Neuronal stem cell (in vitro differentiated cells): ENCODE measurements at regions not wholly inside any gene's neighbourhood (a gene's known extent, or its start where the extent isn't known, plus 50 kb on each side); places are given as distances from the start of the nearest gene placed in this dataset.

Experiments used
- DNase-seq: peaks from one replicate; pipeline ENCODE4 v3.0.0-alpha.2; 2013; ENCODE audit warnings: low spot score
- H2AFZ ChIP-seq: one replicate; pipeline ENCODE4 v1.6.1; 2013; ENCODE audit warnings: mild to moderate bottlenecking, low read length, inconsistent platforms
- H2AK5ac ChIP-seq: 2 replicates; pipeline ENCODE4 v1.6.1; 2013; ENCODE audit warnings: low read depth, mild to moderate bottlenecking, inconsistent platforms, low read length, moderate library complexity, mixed read lengths
- H2BK120ac ChIP-seq: 2 replicates; pipeline ENCODE4 v1.6.1; 2013; ENCODE audit warnings: low read depth, mild to moderate bottlenecking, inconsistent platforms, low read length, moderate library complexity, mixed read lengths
- H2BK12ac ChIP-seq: one replicate; pipeline ENCODE4 v1.6.1; 2013; ENCODE audit warnings: low read length, inconsistent platforms
- H2BK15ac ChIP-seq: 2 replicates; pipeline ENCODE4 v1.6.1; 2013; ENCODE audit warnings: mild to moderate bottlenecking, low read length, inconsistent platforms, mixed read lengths
- H2BK5ac ChIP-seq: one replicate; pipeline ENCODE4 v1.6.1; 2013; ENCODE audit warnings: inconsistent platforms, mild to moderate bottlenecking, low read length, moderate library complexity
- H3K14ac ChIP-seq: one replicate; pipeline ENCODE4 v1.6.1; 2013; ENCODE audit warnings: low read length, inconsistent platforms
- H3K18ac ChIP-seq: 2 replicates; pipeline ENCODE4 v1.6.1; 2013; ENCODE audit warnings: low read length, inconsistent platforms
- H3K23ac ChIP-seq: 2 replicates; pipeline ENCODE4 v1.6.1; 2013; ENCODE audit warnings: low read depth, mild to moderate bottlenecking, mixed read lengths, low read length, inconsistent platforms; ENCODE audit not compliant: poor library complexity
- H3K27ac ChIP-seq: replicated peaks from 3 replicates; pipeline ENCODE4 v1.5.1; 2013; ENCODE audit warnings: low read length, inconsistent platforms
- H3K27me3 ChIP-seq, 3 experiments: 2 replicates each; pipeline ENCODE4 v1.6.1; 2013; ENCODE audit warnings: low read length in 3 of 3, mild to moderate bottlenecking in 2 of 3, inconsistent platforms in 1 of 3, low read depth in 1 of 3, mixed read lengths in 1 of 3, moderate library complexity in 1 of 3; ENCODE audit not compliant: control insufficient read depth in 3 of 3, insufficient read depth in 3 of 3
- H3K36me3 ChIP-seq, 2 donors: replicated peaks in 1 of 2; 2 replicates each; pipeline ENCODE4 v1.6.1; 2013; ENCODE audit warnings: low read length in 2 of 2; ENCODE audit not compliant: control insufficient read depth in 2 of 2, insufficient read depth in 2 of 2
- H3K4ac ChIP-seq: 2 replicates; pipeline ENCODE4 v1.6.1; 2013; ENCODE audit warnings: inconsistent platforms, mild to moderate bottlenecking, low read length, moderate library complexity
- H3K4me1 ChIP-seq, 2 donors: 1 replicate in 1 of 2; 2 replicates in 1 of 2; pipeline ENCODE4 v1.6.1; 2013; ENCODE audit warnings: low read length in 2 of 2, low read depth in 1 of 2; ENCODE audit not compliant: control insufficient read depth in 2 of 2, insufficient read depth in 1 of 2
- H3K4me2 ChIP-seq: one replicate; pipeline ENCODE4 v1.6.1; 2013; ENCODE audit warnings: mild to moderate bottlenecking, low read length, inconsistent platforms; ENCODE audit not compliant: insufficient read depth, poor library complexity, severe bottlenecking
- H3K4me3 ChIP-seq, 2 donors: 2 replicates each; pipeline ENCODE4 v1.5.1; 2013; ENCODE audit warnings: low read length in 2 of 2, mild to moderate bottlenecking in 2 of 2, inconsistent platforms in 1 of 2, moderate library complexity in 1 of 2
- H3K79me1 ChIP-seq: one replicate; pipeline ENCODE4 v1.6.1; 2013; ENCODE audit warnings: low read depth, mild to moderate bottlenecking, inconsistent platforms, low read length, moderate library complexity
- H3K9ac ChIP-seq: one replicate; pipeline ENCODE4 v1.6.1; 2013; ENCODE audit warnings: mild to moderate bottlenecking, low read depth, low read length, inconsistent platforms; ENCODE audit not compliant: poor library complexity
- H3K9me3 ChIP-seq, 2 donors: replicated peaks in 1 of 2; 2 replicates each; pipeline versions ENCODE3 to v1.6.1; 2013; ENCODE audit warnings: low read length in 2 of 2, mild to moderate bottlenecking in 2 of 2, inconsistent platforms in 1 of 2, low read depth in 1 of 2, mixed read lengths in 1 of 2, moderate library complexity in 1 of 2; ENCODE audit not compliant: control insufficient read depth in 2 of 2, insufficient read depth in 1 of 2
- H4K8ac ChIP-seq: one replicate; pipeline ENCODE4 v1.6.1; 2013; ENCODE audit warnings: low read depth, mild to moderate bottlenecking, inconsistent platforms, low read length, moderate library complexity
- H4K91ac ChIP-seq: one replicate; pipeline ENCODE4 v1.6.1; 2013; ENCODE audit warnings: low read length, low read depth, mild to moderate bottlenecking, inconsistent platforms; ENCODE audit not compliant: poor library complexity
- WGBS, 2 donors: extraction: QIAGEN DNeasy Blood & Tissue Kit; methylation state at CpG; one replicate each; pipeline ENCODE4 v1.1.7; 2013; ENCODE audit warnings: missing lambda C conversion rate in 2 of 2, mixed read lengths in 1 of 2; ENCODE audit not compliant: insufficient read length in 2 of 2, insufficient replicate concordance in 1 of 2; ENCODE audit errors: extremely low coverage in 2 of 2; 5-methylcytosine and 5-hydroxymethylcytosine counted together

- Histone ChIP-seq H2BK15ac (no peak overlapping the region), H4K8ac (no peak overlapping the region), H3K27ac (no peak overlapping the region), H3K79me1 (no peaks in the 10 kb centered on the region), H3K23ac (no peak overlapping the region), H2BK5ac (no peak overlapping the region), H2BK12ac (no peak overlapping the region), H3K27me3 (no peaks in the 10 kb centered on the region), H3K9me3 (no peaks in the 10 kb centered on the region), H4K91ac (no peak overlapping the region), H3K36me3 (no peaks in the 10 kb centered on the region), H3K4me3 (no peak overlapping the region), H3K4ac (no peak overlapping the region), H2AK5ac (no peak overlapping the region), H2AFZ (peak overlapping the region; percentile 8), H3K18ac (no peak overlapping the region), H3K4me2 (no peak overlapping the region), H3K9ac (no peak overlapping the region), H3K14ac (no peak overlapping the region), H2BK120ac (no peak overlapping the region), H3K4me1 (peaks cover 0 to 3% of the 10 kb centered on the region in 2 donors)
- no peak for DNase-seq
- no CpG with 5 or more reads among the region's 5 CpGs for WGBS, 2 donors
These were observed 222.0 kb upstream of the FN1 start for GRCh38 chr2:215657844-215658243.

GRCh38 chr2:215654148-215654819 is 218.4 kb upstream of the FN1 start:
- H4K91ac ChIP-seq, result no peak overlapping the region
- no peak overlapping the region for H3K4ac ChIP-seq
- peaks cover 0 to 3% of the 10 kb centered on the region in 2 donors for H3K4me1 ChIP-seq
- no peaks in the 10 kb centered on the region for H3K36me3 ChIP-seq
- H3K9me3 ChIP-seq, result no peaks in the 10 kb centered on the region
- H2BK15ac ChIP-seq, result no peak overlapping the region
- no peak overlapping the region for H2BK5ac ChIP-seq
- no peak overlapping the region for H2AFZ ChIP-seq
- H3K23ac ChIP-seq, result no peak overlapping the region
- H3K4me2 ChIP-seq, result no peak overlapping the region
- no peak overlapping the region for H3K27ac ChIP-seq
- H2AK5ac ChIP-seq, result no peak overlapping the region
- no peak overlapping the region for H4K8ac ChIP-seq
- no peak overlapping the region for H3K9ac ChIP-seq
- no peak for DNase-seq
- no peak overlapping the region for H2BK12ac ChIP-seq
- no peak overlapping the region for H3K4me3 ChIP-seq
- no CpG with 5 or more reads among the region's 7 CpGs for WGBS, 2 donors
- H3K18ac ChIP-seq, result no peak overlapping the region
- no peak overlapping the region for H3K14ac ChIP-seq
- H3K79me1 ChIP-seq, result no peaks in the 10 kb centered on the region
- no peaks in the 10 kb centered on the region for H3K27me3 ChIP-seq
- H2BK120ac ChIP-seq, result no peak overlapping the region

GRCh38 chr2:215653344-215654030 is 217.6 kb upstream of the FN1 start:
- H2BK15ac ChIP-seq, result no peak overlapping the region
- no peak overlapping the region for H3K14ac ChIP-seq
- no peak overlapping the region for H2BK12ac ChIP-seq
- no peak overlapping the region for H2BK120ac ChIP-seq
- no peak overlapping the region for H3K9ac ChIP-seq
- DNase-seq, result no peak
- H3K9me3 ChIP-seq, result no peaks in the 10 kb centered on the region
- H2AK5ac ChIP-seq, result no peak overlapping the region
- no peak overlapping the region for H3K4me3 ChIP-seq
- H3K36me3 ChIP-seq, result no peaks in the 10 kb centered on the region
- H4K8ac ChIP-seq, result no peak overlapping the region
- H3K4me2 ChIP-seq, result no peak overlapping the region
- H3K27me3 ChIP-seq, result no peaks in the 10 kb centered on the region
- H2BK5ac ChIP-seq, result no peak overlapping the region
- H4K91ac ChIP-seq, result no peak overlapping the region
- no peak overlapping the region for H3K23ac ChIP-seq
- WGBS, 2 donors, result no CpG with 5 or more reads among the region's 4 CpGs
- H3K4ac ChIP-seq, result no peak overlapping the region
- no peak overlapping the region for H3K18ac ChIP-seq
- H3K4me1 ChIP-seq, result peaks cover 0 to 3% of the 10 kb centered on the region in 2 donors
- no peaks in the 10 kb centered on the region for H3K79me1 ChIP-seq
- H3K27ac ChIP-seq, result no peak overlapping the region
- no peak overlapping the region for H2AFZ ChIP-seq

- Histone ChIP-seq H3K18ac (no peak overlapping the region), H3K23ac (no peak overlapping the region), H3K4ac (no peak overlapping the region), H3K79me1 (no peaks in the 10 kb centered on the region), H3K14ac (no peak overlapping the region), H4K91ac (no peak overlapping the region), H2AFZ (no peak overlapping the region), H2BK120ac (no peak overlapping the region), H4K8ac (no peak overlapping the region), H3K4me3 (no peak overlapping the region), H3K27ac (no peak overlapping the region), H2BK5ac (no peak overlapping the region), H3K4me2 (no peak overlapping the region), H2BK12ac (no peak overlapping the region), H3K36me3 (no peaks in the 10 kb centered on the region), H3K4me1 (no peaks in the 10 kb centered on the region), H2AK5ac (no peak overlapping the region), H3K9ac (no peak overlapping the region), H3K9me3 (no peaks in the 10 kb centered on the region), H3K27me3 (no peaks in the 10 kb centered on the region), H2BK15ac (no peak overlapping the region)
- no peak for DNase-seq
- no CpG with 5 or more reads among the region's 2 CpGs for WGBS, 2 donors
These were observed 216.5 kb upstream of the FN1 start for GRCh38 chr2:215652388-215652787.
